Lung (tissue), 11 donors: ENCODE measurements at regions not wholly inside any gene's neighbourhood (a gene's known extent, or its start where the extent isn't known, plus 50 kb on each side); places are given as distances from the start of the nearest gene placed in this dataset.

Source experiments
- ATAC-seq: fragments of 200-7000 bp; cut with Tn5 transposase; one replicate; pipeline ENCODE4 v1.9.1; 2020; ENCODE audit warnings: moderate number of reproducible peaks; ENCODE audit not compliant: insufficient read depth, low FRiP score
- DNase-seq, 3 donors: peaks; one replicate each; pipeline ENCODE4 v3.0.0-alpha.2; 2013 to 2017
- H3K27ac ChIP-seq, 2 donors: one replicate each; pipeline ENCODE4 v1.5.1; 2013; ENCODE audit warnings: mild to moderate bottlenecking in 2 of 2, moderate library complexity in 2 of 2, control low read depth in 1 of 2, inconsistent platforms in 1 of 2, low read depth in 1 of 2, low read length in 1 of 2
- H3K27me3 ChIP-seq, 3 donors: one replicate each; pipeline ENCODE4 v1.5.1; 2013; ENCODE audit warnings: low read length in 2 of 3; ENCODE audit not compliant: control insufficient read depth in 3 of 3, insufficient read depth in 3 of 3
- H3K36me3 ChIP-seq, 4 donors: one replicate each; pipeline ENCODE4 v1.5.1; 2013; ENCODE audit warnings: low read length in 4 of 4, mild to moderate bottlenecking in 1 of 4, moderate library complexity in 1 of 4; ENCODE audit not compliant: control insufficient read depth in 4 of 4, insufficient read depth in 4 of 4
- H3K4me1 ChIP-seq, 5 donors: one replicate each; pipeline ENCODE4 v1.5.1; 2013; ENCODE audit warnings: low read length in 5 of 5, mild to moderate bottlenecking in 2 of 5, moderate library complexity in 1 of 5; ENCODE audit not compliant: control insufficient read depth in 5 of 5, insufficient read depth in 5 of 5
- H3K4me3 ChIP-seq: one replicate; pipeline ENCODE4 v1.5.1; 2013; ENCODE audit warnings: mild to moderate bottlenecking, control low read depth, moderate library complexity
- H3K9ac ChIP-seq, 2 donors: one replicate each; pipeline ENCODE4 v1.5.1; 2013; ENCODE audit warnings: low read length in 2 of 2, control low read depth in 1 of 2; ENCODE audit not compliant: insufficient read depth in 1 of 2
- H3K9me3 ChIP-seq, 4 donors: one replicate each; pipeline ENCODE4 v1.5.1; 2013; ENCODE audit warnings: low read length in 3 of 4, mild to moderate bottlenecking in 1 of 4, moderate library complexity in 1 of 4; ENCODE audit not compliant: control insufficient read depth in 4 of 4, insufficient read depth in 3 of 4
- WGBS, 2 donors: extraction: QIAGEN DNeasy Blood & Tissue Kit; methylation state at CpG; one replicate each; pipeline ENCODE4 v1.1.7; 2013; 5-methylcytosine and 5-hydroxymethylcytosine counted together
- TF ChIP-seq, protein P1 (sequence below): IDR thresholded peaks from 2 replicates; pipeline ENCODE4 v1.5.1; 2012; ENCODE audit warnings: mild to moderate bottlenecking; ENCODE audit errors: control extremely low read depth, extremely low read depth
- donor health status: control.
- donor health status: control.
- donor health status: Bipolar disorder and iron deficiency.
- donor health status: healthy.
- donor health status: DM: yes; HTN: yes; CAD: no.

- H3K27ac ChIP-seq, result no peak overlapping the region
- peak overlapping the region; percentile 46 for H3K4me3 ChIP-seq
- H3K36me3 ChIP-seq, result no peaks in the 10 kb centered on the region
- H3K9ac ChIP-seq, result no peak overlapping the region
- peak; percentile 43 to 58 (median 49) for DNase-seq
- ATAC-seq, result peak; percentile 12
- H3K9me3 ChIP-seq, result no peaks in the 10 kb centered on the region
- H3K27me3 ChIP-seq, result peaks cover 0 to 57% (median 17%) of the 10 kb centered on the region in 3 donors
- 5 to 9% methylated on average over 19 of the region's 19 CpGs for WGBS, 2 donors
- TF ChIP-seq, protein P1, sequence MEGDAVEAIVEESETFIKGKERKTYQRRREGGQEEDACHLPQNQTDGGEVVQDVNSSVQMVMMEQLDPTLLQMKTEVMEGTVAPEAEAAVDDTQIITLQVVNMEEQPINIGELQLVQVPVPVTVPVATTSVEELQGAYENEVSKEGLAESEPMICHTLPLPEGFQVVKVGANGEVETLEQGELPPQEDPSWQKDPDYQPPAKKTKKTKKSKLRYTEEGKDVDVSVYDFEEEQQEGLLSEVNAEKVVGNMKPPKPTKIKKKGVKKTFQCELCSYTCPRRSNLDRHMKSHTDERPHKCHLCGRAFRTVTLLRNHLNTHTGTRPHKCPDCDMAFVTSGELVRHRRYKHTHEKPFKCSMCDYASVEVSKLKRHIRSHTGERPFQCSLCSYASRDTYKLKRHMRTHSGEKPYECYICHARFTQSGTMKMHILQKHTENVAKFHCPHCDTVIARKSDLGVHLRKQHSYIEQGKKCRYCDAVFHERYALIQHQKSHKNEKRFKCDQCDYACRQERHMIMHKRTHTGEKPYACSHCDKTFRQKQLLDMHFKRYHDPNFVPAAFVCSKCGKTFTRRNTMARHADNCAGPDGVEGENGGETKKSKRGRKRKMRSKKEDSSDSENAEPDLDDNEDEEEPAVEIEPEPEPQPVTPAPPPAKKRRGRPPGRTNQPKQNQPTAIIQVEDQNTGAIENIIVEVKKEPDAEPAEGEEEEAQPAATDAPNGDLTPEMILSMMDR, result no peak
- H3K4me1 ChIP-seq, result peaks cover 0 to 9% (median 3%) of the 10 kb centered on the region in 5 donors
Measured at GRCh38 chr1:90850181-90850897, 133.2 kb upstream of the BARHL2 start.

GRCh38 chr1:90841473-90841872 is 124.4 kb upstream of the BARHL2 start:
- Histone ChIP-seq H3K27me3 (peaks cover 0 to 83% (median 73%) of the 10 kb centered on the region in 3 donors), H3K36me3 (peaks cover 0 to 2% (median 0%) of the 10 kb centered on the region in 4 donors), H3K9ac (no peak overlapping the region), H3K4me1 (peaks cover 0 to 4% (median 0%) of the 10 kb centered on the region in 5 donors), H3K4me3 (no peak overlapping the region), H3K27ac (no peak overlapping the region), H3K9me3 (no peaks in the 10 kb centered on the region)
- TF ChIP-seq, protein P1, result no peak
- WGBS, 2 donors, result 22 to 41% methylated on average over 20 to 21 of the region's 21 CpGs
- DNase-seq (no peak), ATAC-seq (no peak)

DNA sequence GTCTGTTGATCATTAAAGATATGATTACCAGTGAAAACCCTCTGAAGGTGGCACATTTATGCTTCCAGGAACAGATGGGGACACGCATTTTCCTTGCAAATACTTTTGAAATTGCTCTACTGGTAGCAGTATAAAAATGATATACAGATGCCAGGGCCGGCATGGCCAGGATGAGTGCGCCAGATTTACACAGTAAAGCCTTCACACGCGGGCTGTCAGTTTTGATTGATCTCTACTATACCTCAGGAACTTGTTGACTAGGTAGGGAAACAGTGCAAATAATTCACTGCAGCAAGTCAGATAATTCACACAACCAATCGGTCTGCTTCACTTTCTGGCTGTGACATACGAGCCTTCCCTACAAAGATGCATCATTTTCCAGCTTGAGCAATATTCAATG is 123.2 kb upstream of the BARHL2 start:
- Histone ChIP-seq H3K9me3 (peaks cover 0 to 4% (median 0%) of the 10 kb centered on the region in 4 donors), H3K27ac (no peak overlapping the region), H3K27me3 (peaks cover 0 to 92% (median 73%) of the 10 kb centered on the region in 3 donors), H3K36me3 (peaks cover 0 to 2% (median 0%) of the 10 kb centered on the region in 4 donors), H3K9ac (no peak overlapping the region), H3K4me3 (no peak overlapping the region), H3K4me1 (peaks cover 0 to 15% (median 4%) of the 10 kb centered on the region in 5 donors)
- ATAC-seq (no peak), DNase-seq (no peak)
- TF ChIP-seq, protein P1, result no peak
- WGBS, 2 donors, result 8 to 32% methylated on average over 7 of the region's 7 CpGs
